ENCODE measurements at regions not wholly inside any gene's neighbourhood (a gene's known extent, or its start where the extent isn't known, plus 50 kb on each side); places are given as distances from the start of the nearest gene placed in this dataset.
"Not testable (repeated sequence)": the region's sequence is repeated elsewhere in the genome, so short reads cannot be mapped to it uniquely, and the experiment has no call there.

DNA sequence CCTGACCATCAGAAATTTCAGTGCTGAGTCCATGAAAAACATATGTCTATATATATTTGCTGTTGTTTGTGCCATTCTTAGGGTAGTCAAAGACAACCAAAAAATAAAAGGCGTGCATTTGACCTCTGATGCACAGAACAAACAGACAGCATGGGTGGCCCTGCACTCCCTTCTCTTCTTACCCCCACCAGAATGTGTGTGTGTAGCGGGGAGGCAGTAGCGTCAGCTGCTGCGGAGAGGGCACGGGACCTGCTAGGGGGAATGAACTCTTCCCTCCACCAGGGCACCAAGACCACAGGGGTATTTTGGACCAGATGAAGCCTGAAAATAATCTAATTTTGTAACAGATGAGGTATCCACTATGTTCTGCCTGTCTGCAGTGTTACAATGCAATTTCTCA lies 277.7 kb upstream of the ZNF32 start:
- no peaks in the 10 kb centered on the region for H3K36me3 Mint-ChIP-seq

DNA sequence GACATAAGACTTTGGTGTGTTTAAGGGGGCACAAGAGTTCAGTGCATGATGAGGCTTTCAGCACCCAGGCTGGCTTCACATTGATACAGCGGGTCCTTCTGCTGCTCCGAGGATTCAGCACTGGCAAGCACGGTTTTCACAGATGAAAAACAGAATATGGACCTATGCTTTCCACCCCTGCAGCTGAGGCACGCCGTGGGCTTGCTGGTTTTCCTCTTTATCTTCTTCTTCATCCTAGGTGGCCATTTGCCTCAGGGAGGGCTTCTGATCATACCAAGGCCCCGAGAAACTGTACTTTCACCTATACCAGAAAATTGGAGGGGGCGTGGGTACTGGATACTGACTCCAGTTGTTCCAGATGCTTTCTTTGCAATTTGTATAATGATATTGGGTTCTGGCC lies 277.1 kb upstream of the ZNF32 start:
- H3K27ac Mint-ChIP-seq = no peak overlapping the region
- H3K4me1 Mint-ChIP-seq = no peaks in the 10 kb centered on the region
- no peak overlapping the region for H3K4me3 Mint-ChIP-seq
- H3K36me3 Mint-ChIP-seq = no peaks in the 10 kb centered on the region
- no peak for ATAC-seq
- H3K27me3 Mint-ChIP-seq = peaks cover 20% of the 10 kb centered on the region
- no peaks in the 10 kb centered on the region for H3K9me3 Mint-ChIP-seq

More for the DNA sequence above, 277.7 kb upstream of the ZNF32 start:
- H3K4me1 Mint-ChIP-seq = no peaks in the 10 kb centered on the region
- H3K9me3 Mint-ChIP-seq = no peaks in the 10 kb centered on the region
- peaks cover 20% of the 10 kb centered on the region for H3K27me3 Mint-ChIP-seq
- H3K27ac Mint-ChIP-seq = no peak overlapping the region
- H3K4me3 Mint-ChIP-seq = no peak overlapping the region
- no peak for ATAC-seq

DNA sequence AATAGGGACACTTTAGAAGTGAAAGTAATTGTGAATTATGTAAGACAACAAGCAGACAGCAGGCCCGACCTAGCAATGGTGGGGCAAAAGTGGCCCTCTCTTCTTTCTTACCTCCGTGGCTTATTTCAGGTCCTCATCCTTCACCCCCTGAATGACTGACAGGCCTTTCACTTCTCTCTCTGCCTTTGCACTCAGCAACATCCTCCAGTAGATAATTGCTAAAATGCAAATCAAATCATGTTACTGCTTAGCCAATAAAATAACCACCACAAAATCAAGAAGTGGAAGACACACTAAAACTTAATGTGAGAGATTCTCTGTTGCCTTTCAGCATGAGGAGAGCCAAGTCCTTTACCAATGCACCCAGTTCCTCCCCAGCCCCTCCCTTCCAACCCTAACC lies 274.6 kb upstream of the ZNF32 start:
- Mint-ChIP-seq H3K4me3 (no peak overlapping the region), H3K27ac (no peak overlapping the region), H3K27me3 (peaks cover 8% of the 10 kb centered on the region), H3K4me1 (no peaks in the 10 kb centered on the region), H3K9me3 (no peaks in the 10 kb centered on the region), H3K36me3 (no peaks in the 10 kb centered on the region)
- ATAC-seq = no peak

DNA sequence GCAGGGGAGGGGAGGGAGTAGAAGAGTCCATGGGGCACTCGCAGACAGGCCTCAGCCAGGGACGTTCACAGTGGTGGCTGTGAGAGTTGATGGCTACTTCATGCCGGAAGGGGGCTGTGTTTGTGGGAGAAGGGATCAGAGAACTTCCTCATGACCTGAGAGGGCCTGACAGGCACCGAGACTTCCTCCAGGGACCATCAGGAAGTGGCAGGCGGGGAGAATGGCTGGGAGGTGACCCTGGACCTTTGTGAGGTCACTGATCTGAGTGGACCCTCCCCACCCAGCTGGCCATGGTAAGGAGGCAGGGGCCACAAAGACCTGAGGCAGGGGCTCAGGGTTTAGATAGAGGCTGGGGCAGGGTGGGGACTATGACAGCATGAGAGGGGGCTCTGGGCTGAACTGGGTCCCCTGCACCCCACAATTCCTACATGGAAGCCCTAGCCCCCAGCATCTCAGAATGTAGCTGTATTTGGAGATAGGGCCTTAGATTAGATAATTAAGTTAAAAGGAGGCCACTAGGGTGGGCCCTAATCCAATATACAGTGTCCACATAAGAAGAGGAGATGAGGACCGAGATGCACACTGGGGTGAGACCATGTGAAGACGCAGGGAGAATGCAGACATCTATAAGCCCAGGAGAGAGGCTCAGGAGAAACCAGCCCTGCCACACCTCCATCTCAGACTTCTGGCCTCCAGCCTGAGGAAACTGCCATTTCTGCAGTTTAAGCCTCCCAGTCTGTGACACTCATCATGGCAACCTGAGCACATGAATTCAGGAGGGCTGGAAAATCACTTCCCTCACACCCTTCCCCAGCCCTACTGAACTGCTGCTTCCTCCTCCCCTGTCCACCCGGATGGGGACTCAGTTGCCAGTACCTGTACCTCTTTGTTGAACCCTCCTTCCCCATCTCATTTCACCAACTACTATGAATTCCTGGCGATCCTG lies 273.9 kb upstream of the ZNF32 start:
- H3K27ac Mint-ChIP-seq = no peak overlapping the region
- H3K9me3 Mint-ChIP-seq = no peaks in the 10 kb centered on the region
- no peaks in the 10 kb centered on the region for H3K4me1 Mint-ChIP-seq
- H3K4me3 Mint-ChIP-seq = no peak overlapping the region
- H3K36me3 Mint-ChIP-seq = no peaks in the 10 kb centered on the region
- H3K27me3 Mint-ChIP-seq = peaks cover 8% of the 10 kb centered on the region
- no peak for ATAC-seq

- no peaks in the 10 kb centered on the region for H3K9me3 Mint-ChIP-seq
- no peaks in the 10 kb centered on the region for H3K4me1 Mint-ChIP-seq
- no peak overlapping the region for H3K27ac Mint-ChIP-seq
- H3K4me3 Mint-ChIP-seq = no peak overlapping the region
- H3K36me3 Mint-ChIP-seq = no peaks in the 10 kb centered on the region
- H3K27me3 Mint-ChIP-seq = peaks cover 8% of the 10 kb centered on the region
- no peak for ATAC-seq
Observed at GRCh38 chr10:43921881-43922280, 273.2 kb upstream of the ZNF32 start.

DNA sequence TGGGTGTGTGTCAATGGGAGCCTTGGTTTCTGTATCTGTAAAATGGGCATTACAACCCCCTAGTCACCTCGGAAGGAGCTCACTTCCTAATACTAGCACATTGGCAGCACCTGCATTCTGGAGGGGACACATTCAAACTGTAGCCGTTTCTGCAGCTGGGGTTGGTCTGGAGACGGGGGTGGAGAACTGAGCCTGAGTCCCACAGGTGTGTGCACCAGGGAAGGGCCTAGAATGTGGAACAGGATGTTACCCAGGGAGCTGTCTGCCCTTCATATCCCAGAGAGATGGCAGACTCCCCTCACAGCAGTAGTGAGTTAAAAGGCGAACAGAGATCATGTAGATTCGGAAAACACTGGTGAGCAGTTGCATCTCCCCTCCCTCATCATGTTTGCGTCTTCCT lies 272.8 kb upstream of the ZNF32 start:
- Mint-ChIP-seq H3K27ac (no peak overlapping the region), H3K36me3 (no peaks in the 10 kb centered on the region), H3K9me3 (no peaks in the 10 kb centered on the region), H3K4me3 (no peak overlapping the region), H3K4me1 (no peaks in the 10 kb centered on the region), H3K27me3 (peaks cover 8% of the 10 kb centered on the region)
- no peak for ATAC-seq

GRCh38 chr10:43920236-43920758 lies 271.6 kb upstream of the ZNF32 start:
- not testable (repeated sequence) for H3K27ac Mint-ChIP-seq, H3K4me1 Mint-ChIP-seq, H3K27me3 Mint-ChIP-seq, H3K36me3 Mint-ChIP-seq, ATAC-seq, H3K4me3 Mint-ChIP-seq, H3K9me3 Mint-ChIP-seq

DNA sequence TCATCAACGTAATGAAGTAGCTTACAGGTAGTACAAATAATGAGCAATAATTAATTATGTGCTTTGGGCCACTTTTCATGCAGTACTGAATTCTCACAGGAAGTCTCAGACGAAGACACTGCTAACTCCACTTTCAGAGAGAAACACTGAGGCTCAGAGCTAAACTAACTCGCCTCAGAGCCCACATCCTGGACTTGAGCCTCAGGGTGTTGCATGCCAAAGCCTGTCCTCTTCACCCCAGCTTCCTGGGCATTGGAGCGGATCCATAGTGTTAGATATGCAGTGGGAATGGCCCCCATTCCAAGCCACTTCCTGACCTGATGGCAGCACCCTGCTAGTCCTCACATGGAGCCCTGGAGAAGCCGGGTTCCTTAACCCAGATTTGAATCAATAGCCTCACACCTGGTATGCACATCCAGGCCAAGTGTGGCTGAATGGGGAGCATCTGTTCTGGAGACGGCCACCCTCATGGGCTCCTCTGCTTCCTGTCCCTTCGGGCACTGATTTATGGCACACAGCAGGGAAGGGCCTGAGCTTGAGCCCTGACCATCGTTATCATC lies 265.1 kb upstream of the ZNF32 start:
- Mint-ChIP-seq H3K4me1 (no peaks in the 10 kb centered on the region), H3K27ac (no peak overlapping the region), H3K27me3 (no peaks in the 10 kb centered on the region), H3K36me3 (no peaks in the 10 kb centered on the region), H3K4me3 (no peak overlapping the region), H3K9me3 (no peaks in the 10 kb centered on the region)
- no peak for ATAC-seq

- Mint-ChIP-seq H3K27me3 (no peaks in the 10 kb centered on the region), H3K4me3 (no peak overlapping the region), H3K36me3 (no peaks in the 10 kb centered on the region), H3K4me1 (no peaks in the 10 kb centered on the region), H3K27ac (no peak overlapping the region), H3K9me3 (no peaks in the 10 kb centered on the region)
- ATAC-seq = no peak
Observed at GRCh38 chr10:43912469-43912868, 263.8 kb upstream of the ZNF32 start.

DNA sequence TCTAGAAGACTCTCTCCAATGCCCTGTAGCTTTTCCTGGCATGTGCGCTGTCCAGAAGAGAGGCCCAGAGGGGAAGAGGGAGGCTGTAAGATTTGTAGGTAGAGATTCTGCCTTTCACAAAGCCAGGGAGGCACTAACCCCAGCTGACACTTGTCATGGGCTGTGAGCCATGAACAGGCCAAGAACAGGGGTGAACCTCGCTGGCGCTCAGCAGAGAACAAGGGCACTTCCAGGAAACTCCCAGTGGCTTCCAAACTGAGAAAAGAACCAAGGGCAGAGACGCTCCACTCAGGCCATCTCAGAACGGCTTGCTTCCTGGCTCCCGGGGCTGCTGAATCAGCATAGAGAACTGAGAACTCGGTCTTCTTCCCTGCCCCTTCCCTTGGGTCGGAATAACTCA lies 257.8 kb upstream of the ZNF32 start:
- no peak overlapping the region for H3K4me3 Mint-ChIP-seq
- H3K4me1 Mint-ChIP-seq = no peaks in the 10 kb centered on the region
- no peaks in the 10 kb centered on the region for H3K9me3 Mint-ChIP-seq
- H3K36me3 Mint-ChIP-seq = no peaks in the 10 kb centered on the region
- no peak overlapping the region for H3K27ac Mint-ChIP-seq
- no peak for ATAC-seq
- H3K27me3 Mint-ChIP-seq = no peaks in the 10 kb centered on the region

DNA sequence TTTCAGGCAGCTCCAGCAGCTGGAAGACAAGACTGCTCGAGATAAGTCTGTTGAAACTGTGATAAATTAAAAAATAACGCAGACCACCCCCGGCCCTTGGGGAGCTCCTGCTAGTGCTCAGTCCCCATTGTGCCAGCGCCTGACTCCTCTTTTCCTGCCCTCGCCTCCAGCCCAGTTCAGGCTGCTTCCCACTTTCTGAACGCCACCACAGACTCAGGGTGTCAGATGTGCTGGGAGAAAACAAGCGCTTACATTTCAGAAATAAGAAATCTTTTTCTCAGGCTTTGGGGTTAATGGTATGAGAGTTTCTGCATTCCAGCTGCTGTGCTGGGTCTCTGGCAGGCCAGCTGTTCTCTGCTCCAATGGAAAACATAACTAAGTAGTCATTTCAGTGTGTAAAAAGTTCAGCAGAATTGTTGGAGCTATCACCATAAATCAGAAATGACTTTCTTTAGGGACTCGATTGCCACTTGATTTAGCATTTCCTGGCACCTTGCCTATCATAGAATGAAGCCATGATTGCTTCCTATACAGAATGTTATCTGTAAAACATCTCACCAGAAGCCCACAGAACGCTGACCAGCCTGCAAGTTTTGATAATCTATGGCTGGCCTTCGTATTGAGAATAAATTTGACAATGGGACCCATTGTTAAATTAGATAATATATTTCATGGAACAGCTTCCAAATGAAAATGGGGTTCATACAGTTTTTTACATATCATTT lies 257.0 kb upstream of the ZNF32 start:
- no peak overlapping the region for H3K27ac Mint-ChIP-seq
- no peaks in the 10 kb centered on the region for H3K27me3 Mint-ChIP-seq
- no peak for ATAC-seq
- no peak overlapping the region for H3K4me3 Mint-ChIP-seq
- H3K36me3 Mint-ChIP-seq = no peaks in the 10 kb centered on the region
- H3K4me1 Mint-ChIP-seq = no peaks in the 10 kb centered on the region
- no peaks in the 10 kb centered on the region for H3K9me3 Mint-ChIP-seq

GRCh38 chr10:43904844-43905243 lies 256.2 kb upstream of the ZNF32 start:
- Mint-ChIP-seq H3K27ac (no peak overlapping the region), H3K4me3 (no peak overlapping the region), H3K27me3 (no peaks in the 10 kb centered on the region), H3K36me3 (no peaks in the 10 kb centered on the region), H3K4me1 (no peaks in the 10 kb centered on the region), H3K9me3 (no peaks in the 10 kb centered on the region)
- ATAC-seq = no peak

DNA sequence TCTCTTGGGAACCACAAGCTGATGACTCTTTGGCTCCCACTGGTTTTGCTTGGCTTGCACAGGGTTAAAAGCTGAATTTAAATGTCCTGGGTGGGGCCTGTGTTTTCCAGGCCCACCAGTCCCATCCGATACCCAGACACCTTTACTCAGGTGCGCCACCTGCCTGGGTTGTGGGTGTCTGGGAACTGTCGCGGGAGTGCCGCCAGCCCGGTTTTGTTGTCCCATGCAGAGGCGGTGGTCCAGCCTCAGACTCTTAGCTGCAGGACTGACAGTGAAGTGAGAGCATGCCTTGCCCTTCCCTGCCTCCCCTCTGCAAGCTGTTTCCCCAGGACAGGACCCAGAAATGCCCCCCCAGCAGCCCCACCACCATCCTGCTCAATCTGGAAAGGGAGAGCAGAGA lies 255.6 kb upstream of the ZNF32 start:
- no peaks in the 10 kb centered on the region for H3K9me3 Mint-ChIP-seq
- no peak overlapping the region for H3K4me3 Mint-ChIP-seq
- ATAC-seq = no peak
- no peak overlapping the region for H3K27ac Mint-ChIP-seq
- no peaks in the 10 kb centered on the region for H3K4me1 Mint-ChIP-seq
- no peaks in the 10 kb centered on the region for H3K36me3 Mint-ChIP-seq
- no peaks in the 10 kb centered on the region for H3K27me3 Mint-ChIP-seq

- no peaks in the 10 kb centered on the region for H3K4me1 Mint-ChIP-seq
- H3K27me3 Mint-ChIP-seq = no peaks in the 10 kb centered on the region
- H3K36me3 Mint-ChIP-seq = no peaks in the 10 kb centered on the region
- no peak overlapping the region for H3K27ac Mint-ChIP-seq
- no peaks in the 10 kb centered on the region for H3K9me3 Mint-ChIP-seq
- no peak for ATAC-seq
- H3K4me3 Mint-ChIP-seq = no peak overlapping the region
Observed at GRCh38 chr10:43903451-43903850, 254.8 kb upstream of the ZNF32 start.

DNA sequence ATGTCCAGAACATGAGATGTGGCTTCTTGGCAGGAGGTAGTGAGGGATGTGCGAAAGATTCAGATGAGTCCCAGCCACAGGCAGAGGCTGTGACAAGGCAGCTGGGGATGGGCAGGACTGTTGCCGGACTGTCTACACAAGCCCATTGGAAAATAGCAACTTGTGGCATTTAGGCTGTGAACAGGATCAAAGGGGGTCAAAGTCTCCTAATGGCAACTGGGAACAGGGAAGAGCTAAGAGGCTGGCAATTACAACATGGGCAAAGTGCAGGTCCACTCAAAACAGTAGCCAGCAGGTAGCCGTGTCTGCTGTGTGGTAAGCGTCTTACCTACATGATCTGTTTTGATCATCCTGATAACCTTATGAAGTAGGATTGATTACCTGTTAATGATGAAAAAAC lies 254.2 kb upstream of the ZNF32 start:
- H3K9me3 Mint-ChIP-seq = no peaks in the 10 kb centered on the region
- no peaks in the 10 kb centered on the region for H3K4me1 Mint-ChIP-seq
- H3K27me3 Mint-ChIP-seq = no peaks in the 10 kb centered on the region
- H3K4me3 Mint-ChIP-seq = no peak overlapping the region
- no peak for ATAC-seq
- no peak overlapping the region for H3K27ac Mint-ChIP-seq
- H3K36me3 Mint-ChIP-seq = no peaks in the 10 kb centered on the region
